HG03354 (cell line): ENCODE measurements at regions not wholly inside any gene's neighbourhood (a gene's known extent, or its start where the extent isn't known, plus 50 kb on each side); places are given as distances from the start of the nearest gene placed in this dataset.

Experiments
- ATAC-seq: cut with Tn5 transposase; IDR thresholded peaks from one replicate; pipeline ENCODE4 v1.9.1; 2021; ENCODE audit warnings: mild to moderate bottlenecking; ENCODE audit not compliant: unreplicated experiment, poor library complexity, severe bottlenecking

DNA sequence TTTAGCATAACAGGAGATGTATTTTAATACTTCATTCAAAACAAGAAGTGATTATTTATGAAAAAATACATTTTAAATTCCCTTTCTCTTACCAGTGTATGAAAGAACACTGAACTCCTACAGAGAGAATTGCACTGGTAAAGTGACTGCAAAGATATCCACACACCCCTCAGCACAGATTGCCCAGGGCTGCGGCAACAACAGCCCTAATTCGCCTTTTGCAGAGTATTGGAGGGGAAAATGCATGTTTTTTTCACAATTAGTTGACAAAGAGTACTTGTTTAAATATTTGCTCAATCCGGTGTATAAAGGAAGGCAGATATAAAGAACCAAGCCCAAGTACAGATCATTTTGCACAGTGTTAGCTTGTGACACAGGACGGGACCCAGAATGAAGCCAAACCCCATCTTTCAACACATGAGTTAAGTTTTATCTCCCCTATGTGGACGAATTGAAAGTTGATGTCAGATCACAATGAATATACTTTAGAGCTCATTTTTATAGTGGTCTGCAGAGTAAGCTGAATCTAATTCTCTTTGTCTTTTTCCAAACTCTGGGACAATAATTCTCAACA is 551.4 kb upstream of the IGFBP7 start:
- ATAC-seq, result no peak

DNA sequence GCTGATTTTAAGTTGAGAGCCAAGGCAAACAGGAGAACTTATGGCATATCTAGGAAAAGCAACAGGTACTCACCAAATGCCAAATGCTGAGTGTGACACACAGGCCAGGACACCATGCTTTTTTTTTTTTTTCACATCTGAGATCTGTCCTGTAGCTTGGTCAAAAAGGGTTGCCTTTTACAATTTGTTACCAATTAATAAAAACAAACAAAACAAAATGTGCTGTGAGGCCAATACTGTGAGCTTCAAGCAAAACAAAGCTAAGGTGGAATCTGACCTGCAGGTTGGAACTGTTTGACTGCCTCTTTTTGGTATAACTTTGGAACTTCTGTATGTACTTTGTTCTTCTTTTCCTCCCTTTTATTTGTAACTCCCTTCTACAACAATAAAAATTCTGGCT is 548.5 kb upstream of the IGFBP7 start:
- no peak for ATAC-seq

GRCh38 chr4:57658188-57658587 is 548.0 kb upstream of the IGFBP7 start:
- no peak for ATAC-seq

- no peak for ATAC-seq
Observed at GRCh38 chr4:57655342-57655741, 545.2 kb upstream of the IGFBP7 start.

GRCh38 chr4:57652779-57653178 is 542.6 kb upstream of the IGFBP7 start:
- ATAC-seq, result no peak

- ATAC-seq, result no peak
Observed at GRCh38 chr4:57640391-57641100, 530.4 kb upstream of the IGFBP7 start.

DNA sequence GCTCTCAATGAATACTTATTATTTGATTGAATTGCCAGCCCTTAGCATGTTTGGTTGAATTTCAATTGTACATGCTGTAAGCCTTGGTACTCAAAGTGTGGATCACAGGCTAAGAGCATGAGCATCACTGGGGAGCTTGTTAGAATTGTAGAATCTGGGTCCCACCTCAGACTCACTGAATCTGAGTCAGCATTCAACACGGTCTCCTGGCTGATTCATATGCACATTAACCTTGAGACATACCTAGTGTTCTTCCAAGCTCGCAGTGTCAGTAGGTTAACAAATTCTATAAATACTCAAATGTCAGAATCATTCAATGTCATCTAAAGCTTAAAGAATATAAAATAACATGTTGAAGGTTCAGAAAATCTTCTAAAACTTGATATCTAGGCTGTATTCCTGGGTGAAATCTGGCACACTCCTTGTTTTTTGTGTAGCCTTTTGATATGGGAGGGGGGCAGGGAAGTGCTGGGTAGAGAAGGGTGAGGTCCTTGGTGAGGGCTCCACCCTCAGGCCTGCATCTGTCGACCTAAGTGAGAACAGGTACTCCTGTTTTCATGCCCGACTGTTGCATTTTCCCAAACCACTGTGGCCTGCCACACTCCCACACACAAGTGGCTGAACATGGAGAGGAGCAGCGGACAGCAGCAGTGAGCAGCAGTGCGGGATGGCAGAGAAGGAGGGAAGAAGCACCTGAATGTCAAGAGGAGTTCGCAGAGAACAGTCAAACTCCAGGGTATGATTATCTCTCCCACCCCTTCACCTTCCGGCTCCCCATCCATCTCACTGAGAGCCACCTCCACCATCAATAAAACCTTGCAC is 529.6 kb upstream of the IGFBP7 start:
- no peak for ATAC-seq

- no peak for ATAC-seq
Observed at GRCh38 chr4:57635910-57636309, 525.7 kb upstream of the IGFBP7 start.

GRCh38 chr4:57633212-57633859 is 523.2 kb upstream of the IGFBP7 start:
- no peak for ATAC-seq

DNA sequence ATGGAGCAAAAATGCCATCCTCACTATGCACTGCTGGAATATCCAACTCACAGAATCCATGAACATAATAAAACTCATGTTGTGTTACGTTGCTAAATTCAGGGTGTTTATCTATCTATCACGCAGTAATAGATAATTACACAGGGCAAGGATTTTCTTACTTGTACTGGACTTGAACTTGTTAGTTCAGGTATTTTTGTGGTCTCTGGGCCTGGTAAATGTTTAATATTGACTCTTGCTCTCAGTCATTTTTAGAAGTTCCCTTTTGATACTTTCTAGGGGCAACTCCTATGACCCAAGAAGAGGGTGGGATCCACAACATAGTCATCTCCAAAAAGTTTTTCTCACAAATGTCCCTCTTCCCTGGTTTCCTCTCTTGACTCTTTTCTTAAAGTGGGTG is 522.4 kb upstream of the IGFBP7 start:
- ATAC-seq, result no peak

DNA sequence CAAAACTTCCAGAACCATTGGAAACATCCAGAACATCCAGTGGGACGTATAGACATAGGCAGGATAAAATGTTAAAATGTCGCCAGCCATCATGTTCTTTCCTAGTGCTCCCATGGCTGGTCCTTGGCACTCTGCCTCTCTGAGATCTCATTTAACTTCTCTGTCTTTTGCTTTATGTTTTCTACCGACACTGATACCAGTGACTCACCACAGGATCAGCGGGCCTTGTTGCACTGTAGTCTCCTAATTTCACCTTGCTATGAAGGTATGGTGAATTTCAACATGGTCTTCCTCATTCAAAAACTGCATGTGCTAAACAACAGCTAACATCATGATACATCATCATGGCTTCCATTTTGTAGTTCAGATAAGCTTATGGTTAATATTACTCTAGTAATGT is 521.0 kb upstream of the IGFBP7 start:
- ATAC-seq, result no peak

DNA sequence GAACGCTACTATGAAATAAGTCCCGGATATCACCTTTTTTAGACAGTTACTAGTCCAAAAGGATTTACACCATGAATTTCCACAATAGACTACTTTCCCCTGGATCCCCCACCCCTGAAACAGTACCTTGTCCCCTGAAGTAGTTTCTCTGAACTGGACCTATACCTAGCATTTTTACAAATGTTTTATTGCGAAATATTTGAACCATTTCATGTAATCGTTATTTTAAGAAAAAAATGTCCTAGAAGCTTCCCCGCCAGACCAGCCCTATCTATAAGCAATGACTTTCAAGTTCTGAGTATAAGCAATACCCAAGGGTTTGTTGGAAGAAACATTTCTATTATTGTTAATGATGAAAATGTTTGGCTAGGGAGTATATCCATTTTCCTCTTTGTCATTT is 517.8 kb upstream of the IGFBP7 start:
- ATAC-seq, result no peak

GRCh38 chr4:57614257-57614932 is 504.2 kb upstream of the IGFBP7 start:
- ATAC-seq, result no peak

GRCh38 chr4:57612279-57612678 is 502.1 kb upstream of the IGFBP7 start:
- no peak for ATAC-seq

- no peak for ATAC-seq
Observed at GRCh38 chr4:57607566-57608180, 497.5 kb upstream of the IGFBP7 start.

DNA sequence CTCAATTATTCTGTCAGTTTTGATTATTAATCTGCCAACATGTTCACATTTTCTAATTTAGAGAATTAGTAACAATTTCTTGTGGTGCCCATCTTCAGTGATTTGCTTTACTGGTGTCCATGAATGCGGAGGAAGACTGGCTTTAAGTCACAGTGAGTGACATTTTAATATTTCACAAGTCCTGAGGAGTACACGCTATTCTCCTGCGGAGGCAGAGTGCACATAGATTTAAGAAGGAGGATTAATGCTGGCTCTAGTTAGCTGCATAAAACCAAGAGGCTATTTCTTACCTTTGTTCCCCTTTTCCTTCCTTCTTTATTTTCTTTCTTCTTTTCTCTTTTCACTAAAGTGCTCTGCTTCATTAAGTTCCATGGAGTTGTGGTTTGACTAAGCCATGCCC is 495.2 kb upstream of the IGFBP7 start:
- ATAC-seq, result no peak

GRCh38 chr4:57602141-57602540 is 492.0 kb upstream of the IGFBP7 start:
- ATAC-seq, result no peak

- ATAC-seq, result no peak
Observed at GRCh38 chr4:57591073-57591472, 480.9 kb upstream of the IGFBP7 start.

GRCh38 chr4:57588557-57588956 is 478.4 kb upstream of the IGFBP7 start:
- no peak for ATAC-seq
